Suprapubic skin (tissue), 4 donors: ENCODE measurements at regions not wholly inside any gene's neighbourhood (a gene's known extent, or its start where the extent isn't known, plus 50 kb on each side); places are given as distances from the start of the nearest gene placed in this dataset.

Source experiments
- DNase-seq, 2 donors: peaks; one replicate each; pipeline ENCODE4 v3.0.0-alpha.2; 2019; ENCODE audit warnings: low spot score in 2 of 2
- H3K27ac ChIP-seq: fragments of 200-600 bp; sonication (generic); one replicate; pipeline ENCODE4 v1.5.1; 2019
- H3K27me3 ChIP-seq: fragments of 200-600 bp; sonication (generic); one replicate; pipeline ENCODE4 v1.5.1; 2019
- H3K36me3 ChIP-seq: fragments of 200-600 bp; sonication (generic); one replicate; pipeline ENCODE4 v1.5.1; 2019
- H3K4me1 ChIP-seq: fragments of 200-600 bp; sonication (generic); one replicate; pipeline ENCODE4 v1.5.1; 2019
- H3K4me3 ChIP-seq: fragments of 200-600 bp; sonication (generic); one replicate; pipeline ENCODE4 v1.5.1; 2019; ENCODE audit warnings: mild to moderate bottlenecking
- H3K9me3 ChIP-seq: fragments of 200-600 bp; sonication (generic); one replicate; pipeline ENCODE4 v1.5.1; 2019
- EP300 ChIP-seq: sonication (generic); formaldehyde crosslinking; IDR thresholded peaks from one replicate; pipeline ENCODE4 v1.6.1; 2017; ENCODE audit warnings: antibody characterized with exemption
- POLR2A ChIP-seq, 2 donors: fragments of 450-650 bp; IDR thresholded peaks; one replicate each; pipeline ENCODE4 v1.6.1; 2017; ENCODE audit warnings: antibody characterized with exemption in 2 of 2, mild to moderate bottlenecking in 2 of 2, moderate library complexity in 2 of 2
- POLR2AphosphoS5 ChIP-seq, 3 donors: sonication (generic); formaldehyde crosslinking; IDR thresholded peaks; one replicate each; pipeline ENCODE4 v1.6.1; 2017; ENCODE audit warnings: antibody characterized with exemption in 3 of 3
- WGBS: methylation state at CpG from one replicate; pipeline ENCODE4 v1.1.5; 2018; 5-methylcytosine and 5-hydroxymethylcytosine counted together
- TF ChIP-seq, protein P1 (sequence below), 2 donors: fragments of 200-600 bp in 1 of 2; fragments of 450-650 bp in 1 of 2; sonication (generic) in 1 of 2; IDR thresholded peaks; one replicate each; pipeline ENCODE4 v1.5.1; 2016 to 2019; ENCODE audit warnings: antibody characterized with exemption in 2 of 2, mild to moderate bottlenecking in 1 of 2, moderate library complexity in 1 of 2

DNA sequence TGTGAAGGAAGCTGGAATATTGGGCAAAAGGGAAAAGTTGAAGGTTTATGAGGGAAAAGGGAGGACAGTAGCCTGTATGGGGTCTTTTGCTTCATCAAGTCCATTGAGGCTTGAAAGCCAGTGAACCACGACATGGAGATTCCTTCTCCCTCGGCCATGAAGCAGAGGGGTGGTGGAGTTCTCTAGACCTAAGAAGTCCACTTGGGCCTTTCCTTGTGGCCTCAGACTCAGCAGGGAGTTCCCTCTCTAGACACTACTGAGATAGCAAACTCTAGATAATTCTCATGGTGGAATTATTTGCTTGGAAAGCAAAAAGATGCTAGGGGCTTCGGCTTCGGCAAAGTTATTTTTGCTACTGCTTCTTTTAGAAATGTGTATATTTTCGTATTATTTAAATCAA, 78.5 kb downstream of the FOXD1 start:
- Histone ChIP-seq H3K36me3 (no peaks in the 10 kb centered on the region), H3K9me3 (no peaks in the 10 kb centered on the region), H3K4me3 (no peak overlapping the region), H3K27ac (no peak overlapping the region), H3K4me1 (no peaks in the 10 kb centered on the region), H3K27me3 (peaks cover 13% of the 10 kb centered on the region)
- TF ChIP-seq, protein P1, sequence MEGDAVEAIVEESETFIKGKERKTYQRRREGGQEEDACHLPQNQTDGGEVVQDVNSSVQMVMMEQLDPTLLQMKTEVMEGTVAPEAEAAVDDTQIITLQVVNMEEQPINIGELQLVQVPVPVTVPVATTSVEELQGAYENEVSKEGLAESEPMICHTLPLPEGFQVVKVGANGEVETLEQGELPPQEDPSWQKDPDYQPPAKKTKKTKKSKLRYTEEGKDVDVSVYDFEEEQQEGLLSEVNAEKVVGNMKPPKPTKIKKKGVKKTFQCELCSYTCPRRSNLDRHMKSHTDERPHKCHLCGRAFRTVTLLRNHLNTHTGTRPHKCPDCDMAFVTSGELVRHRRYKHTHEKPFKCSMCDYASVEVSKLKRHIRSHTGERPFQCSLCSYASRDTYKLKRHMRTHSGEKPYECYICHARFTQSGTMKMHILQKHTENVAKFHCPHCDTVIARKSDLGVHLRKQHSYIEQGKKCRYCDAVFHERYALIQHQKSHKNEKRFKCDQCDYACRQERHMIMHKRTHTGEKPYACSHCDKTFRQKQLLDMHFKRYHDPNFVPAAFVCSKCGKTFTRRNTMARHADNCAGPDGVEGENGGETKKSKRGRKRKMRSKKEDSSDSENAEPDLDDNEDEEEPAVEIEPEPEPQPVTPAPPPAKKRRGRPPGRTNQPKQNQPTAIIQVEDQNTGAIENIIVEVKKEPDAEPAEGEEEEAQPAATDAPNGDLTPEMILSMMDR (IDR thresholded peaks at IDR 0.05), result no peak
- no peak for TF ChIP-seq POLR2AphosphoS5 (IDR thresholded peaks at IDR 0.05)
- WGBS, result 84% methylated on average over 5 of the region's 5 CpGs
- DNase-seq, result no peak

DNA sequence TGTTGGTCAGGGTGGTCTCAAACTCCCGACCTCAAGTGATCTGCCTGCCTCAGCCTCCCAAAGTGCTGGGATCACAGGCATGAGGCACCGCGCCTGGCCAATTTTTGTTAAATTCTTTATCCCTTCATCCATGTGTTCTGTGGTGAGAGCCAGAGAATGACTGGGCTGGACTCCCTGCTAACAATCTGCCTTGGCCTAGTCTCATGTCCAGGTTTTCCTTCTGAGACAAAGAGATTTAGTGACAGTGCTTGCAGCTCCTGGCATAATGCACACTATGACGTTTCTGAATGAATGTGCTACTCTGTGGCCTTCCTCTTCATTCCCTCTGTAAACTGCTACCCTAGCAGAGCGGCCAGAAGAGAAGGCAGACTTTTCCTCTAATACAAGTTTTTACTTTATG, 79.3 kb downstream of the FOXD1 start:
- no peak overlapping the region for H3K27ac ChIP-seq
- H3K9me3 ChIP-seq, result no peaks in the 10 kb centered on the region
- WGBS, result 78% methylated on average over 5 of the region's 5 CpGs
- no peak for TF ChIP-seq POLR2AphosphoS5 (IDR thresholded peaks at IDR 0.05)
- TF ChIP-seq POLR2A (IDR thresholded peaks at IDR 0.05), result no peak
- no peak for TF ChIP-seq EP300
- TF ChIP-seq, protein P1 (IDR thresholded peaks at IDR 0.05), result no peak
- H3K36me3 ChIP-seq, result no peaks in the 10 kb centered on the region
- H3K4me1 ChIP-seq, result no peaks in the 10 kb centered on the region
- H3K27me3 ChIP-seq, result peaks cover 13% of the 10 kb centered on the region
- no peak for DNase-seq
- no peak overlapping the region for H3K4me3 ChIP-seq

DNA sequence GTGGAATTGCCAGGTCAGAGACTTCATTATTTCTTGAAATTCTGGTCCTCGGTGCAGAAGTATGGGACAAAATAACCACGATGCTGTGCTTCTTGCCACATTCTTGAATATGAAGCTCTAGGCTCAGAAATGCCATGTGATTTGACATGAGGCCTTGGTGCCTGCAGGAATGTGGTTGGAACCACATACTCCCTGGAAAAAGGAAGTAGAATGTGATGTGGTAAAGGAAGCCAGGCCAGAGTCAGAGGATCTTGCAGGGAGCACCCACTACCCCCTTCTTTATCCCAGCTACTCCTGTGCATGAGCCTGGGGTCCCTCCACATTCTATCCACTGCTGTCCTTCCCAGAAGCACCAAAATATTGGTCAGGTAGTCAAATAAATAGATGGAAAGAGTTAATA, 80.9 kb downstream of the FOXD1 start:
- Histone ChIP-seq H3K27me3 (peaks cover 10% of the 10 kb centered on the region), H3K27ac (no peak overlapping the region), H3K9me3 (no peaks in the 10 kb centered on the region), H3K36me3 (no peaks in the 10 kb centered on the region), H3K4me1 (no peaks in the 10 kb centered on the region), H3K4me3 (no peak overlapping the region)
- DNase-seq, result no peak
- WGBS, result 84% methylated on average over 2 of the region's 2 CpGs
- TF ChIP-seq POLR2AphosphoS5 (IDR thresholded peaks at IDR 0.05) (no peak), EP300 (no peak), POLR2A (IDR thresholded peaks at IDR 0.05) (no peak)
- TF ChIP-seq, protein P1 (IDR thresholded peaks at IDR 0.05), result no peak

DNA sequence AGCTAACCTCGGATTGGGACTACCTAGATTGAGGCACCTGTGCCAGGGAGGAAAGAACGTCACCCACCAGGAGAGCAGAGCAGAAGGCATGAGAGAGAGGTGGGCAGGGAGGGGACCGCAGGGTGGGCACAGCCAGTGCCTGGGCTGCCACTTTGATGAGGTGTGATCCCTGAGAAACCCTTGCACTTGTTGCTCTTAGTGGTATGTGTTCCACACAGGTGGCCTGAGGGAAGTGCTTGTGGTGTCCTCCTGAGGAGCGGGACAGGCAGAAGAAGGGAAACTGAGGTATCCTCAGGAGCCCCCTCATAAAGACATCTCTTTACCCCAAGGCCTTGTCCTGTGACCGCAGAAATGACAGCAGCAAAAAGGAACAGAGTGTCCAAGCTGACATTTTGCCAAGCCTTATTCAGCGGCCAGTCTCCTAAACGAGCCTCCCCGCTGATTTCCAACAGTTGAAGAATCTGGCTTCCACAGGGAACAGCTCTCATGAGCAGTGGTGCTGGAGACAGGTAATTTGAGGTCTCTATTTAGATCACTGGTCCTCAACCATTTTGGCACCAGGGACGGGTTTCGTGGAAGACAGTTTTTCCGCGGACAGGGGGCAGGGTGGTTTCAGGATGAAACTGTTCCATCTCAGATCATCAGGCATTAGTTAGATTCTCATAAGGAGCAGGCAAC, 82.4 kb downstream of the FOXD1 start:
- Histone ChIP-seq H3K9me3 (no peaks in the 10 kb centered on the region), H3K27ac (no peak overlapping the region), H3K4me3 (no peak overlapping the region), H3K4me1 (no peaks in the 10 kb centered on the region), H3K36me3 (no peaks in the 10 kb centered on the region), H3K27me3 (peaks cover 4% of the 10 kb centered on the region)
- TF ChIP-seq POLR2AphosphoS5 (IDR thresholded peaks at IDR 0.05), result no peak
- TF ChIP-seq, protein P1 (IDR thresholded peaks at IDR 0.05), result no peak
- no peak for TF ChIP-seq EP300
- no peak for TF ChIP-seq POLR2A (IDR thresholded peaks at IDR 0.05)
- DNase-seq, result no peak
- 84% methylated on average over 12 of the region's 12 CpGs for WGBS

DNA sequence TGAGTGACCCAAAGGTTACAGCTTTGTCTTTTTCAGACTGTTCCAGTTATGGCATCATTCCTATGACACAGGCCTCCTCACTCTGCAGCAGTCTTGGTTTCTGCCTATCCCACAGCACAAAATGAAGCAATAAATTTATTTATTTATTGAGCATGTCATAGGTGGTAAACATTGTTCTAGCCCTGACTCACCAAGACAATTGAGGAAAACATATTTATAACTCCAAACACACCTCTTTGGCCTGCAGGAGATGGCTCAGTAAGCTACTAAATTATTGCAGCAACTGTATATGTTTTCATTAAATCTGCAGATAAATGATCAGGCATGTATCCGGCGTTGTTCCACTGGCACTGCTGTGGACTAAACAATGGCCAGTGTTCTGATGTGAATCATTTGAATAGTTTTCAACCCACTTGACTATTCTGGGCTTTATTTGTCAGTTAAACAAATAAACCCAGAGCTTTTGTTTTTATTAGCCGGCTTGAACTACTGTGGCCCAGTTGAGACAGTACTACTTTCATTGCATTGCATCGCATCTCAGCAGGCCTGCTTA, 83.2 kb downstream of the FOXD1 start:
- Histone ChIP-seq H3K9me3 (no peaks in the 10 kb centered on the region), H3K36me3 (no peaks in the 10 kb centered on the region), H3K27ac (no peak overlapping the region), H3K4me3 (no peak overlapping the region), H3K4me1 (no peaks in the 10 kb centered on the region), H3K27me3 (peaks cover 4% of the 10 kb centered on the region)
- no peak for DNase-seq
- TF ChIP-seq POLR2A (IDR thresholded peaks at IDR 0.05), result no peak
- no peak for TF ChIP-seq EP300
- TF ChIP-seq, protein P1 (IDR thresholded peaks at IDR 0.05), result no peak
- TF ChIP-seq POLR2AphosphoS5 (IDR thresholded peaks at IDR 0.05), result no peak
- 79% methylated on average over 4 of the region's 4 CpGs for WGBS
